ENCODE measurements at regions not wholly inside any gene's neighbourhood (a gene's known extent, or its start where the extent isn't known, plus 50 kb on each side); places are given as distances from the start of the nearest gene placed in this dataset.

GRCh38 chr18:78563110-78563509 is 416.5 kb upstream of the SALL3 start:
- Histone ChIP-seq H3K9me3 (replicated peaks in 1 of 2; ENCODE audit: control insufficient read depth in 1 of 2, insufficient read depth in 1 of 2, low read length in 2 of 2) (peaks cover 8 to 15% of the 10 kb centered on the region in 2 donors), H4K20me1 (ENCODE audit: insufficient read depth, low read length) (no peaks in the 10 kb centered on the region), H3K36me3 (replicated peaks in 1 of 2; ENCODE audit: control insufficient read depth in 1 of 2, insufficient read depth in 2 of 2, low read length in 2 of 2) (no peaks in the 10 kb centered on the region), H3K4me3 (replicated peaks in 1 of 3; ENCODE audit: low read depth in 2 of 3, low read length in 3 of 3) (no peak overlapping the region), H3K9ac (ENCODE audit: insufficient read depth, low read length, poor library complexity, severe bottlenecking) (no peak overlapping the region), H3K79me2 (ENCODE audit: insufficient read depth, low read length) (no peaks in the 10 kb centered on the region), H3K4me2 (replicated peaks; ENCODE audit: extremely low read depth, low read length, poor library complexity, severe bottlenecking) (no peak overlapping the region), H3K27ac (ENCODE audit: low read depth in 1 of 2, low read length in 2 of 2) (no peak overlapping the region), H3K4me1 (ENCODE audit: control insufficient read depth in 1 of 2, insufficient read depth in 2 of 2, low read length in 2 of 2) (no peaks in the 10 kb centered on the region), H2AFZ (ENCODE audit: insufficient read depth, low read depth, low read length, poor library complexity, severe bottlenecking) (no peak overlapping the region), H3K27me3 (ENCODE audit: control insufficient read depth in 2 of 2, insufficient read depth in 2 of 2, low read length in 2 of 2) (no peaks in the 10 kb centered on the region)
- no peaks in the 10 kb centered on the region for H3K36me3 Mint-ChIP-seq
- WGBS (ENCODE audit: insufficient coverage), result 98% methylated on average over 10 of the region's 15 CpGs
- H3K9me3 Mint-ChIP-seq, result peaks cover 11 to 31% (median 15%) of the 10 kb centered on the region in 7 donors
- DNase-seq, result no peak
- no peaks in the 10 kb centered on the region for H3K4me1 Mint-ChIP-seq
- no peak overlapping the region for H3K27ac Mint-ChIP-seq
- H3K27me3 Mint-ChIP-seq (ENCODE audit: low read depth in 3 of 3), result peaks cover 0 to 2% (median 1%) of the 10 kb centered on the region in 3 donors
- intact Hi-C loops (cut with micrococcal nuclease), result no loop called here
- TF ChIP-seq CTCF (IDR thresholded peaks at IDR 0.05), result no peak
- H3K4me3 Mint-ChIP-seq, result no peak overlapping the region

GRCh38 chr18:78564030-78564429 is 415.6 kb upstream of the SALL3 start:
- WGBS (ENCODE audit: insufficient coverage), result 91% methylated on average over 5 of the region's 7 CpGs
- DNase-seq, result no peak
- H3K79me2 ChIP-seq (ENCODE audit: insufficient read depth, low read length), result no peaks in the 10 kb centered on the region
- no peaks in the 10 kb centered on the region for H3K27me3 ChIP-seq (ENCODE audit: control insufficient read depth in 2 of 2, insufficient read depth in 2 of 2, low read length in 2 of 2)
- no peak overlapping the region for H3K4me2 ChIP-seq (replicated peaks; ENCODE audit: extremely low read depth, low read length, poor library complexity, severe bottlenecking)
- H3K9ac ChIP-seq (ENCODE audit: insufficient read depth, low read length, poor library complexity, severe bottlenecking), result no peak overlapping the region
- H2AFZ ChIP-seq (ENCODE audit: insufficient read depth, low read depth, low read length, poor library complexity, severe bottlenecking), result no peak overlapping the region
- peaks cover 10 to 12% of the 10 kb centered on the region in 2 donors for H3K9me3 ChIP-seq (replicated peaks in 1 of 2; ENCODE audit: control insufficient read depth in 1 of 2, insufficient read depth in 1 of 2, low read length in 2 of 2)
- H3K4me3 Mint-ChIP-seq, result no peak overlapping the region
- no peak for TF ChIP-seq CTCF (IDR thresholded peaks at IDR 0.05)
- no peaks in the 10 kb centered on the region for H3K4me1 Mint-ChIP-seq
- intact Hi-C loops (cut with micrococcal nuclease), result no loop called here
- H3K4me3 ChIP-seq (replicated peaks in 1 of 3; ENCODE audit: low read depth in 2 of 3, low read length in 3 of 3), result no peak overlapping the region
- H3K27me3 Mint-ChIP-seq (ENCODE audit: low read depth in 3 of 3), result peaks cover 0 to 2% (median 1%) of the 10 kb centered on the region in 3 donors
- H3K9me3 Mint-ChIP-seq, result peaks cover 13 to 23% (median 16%) of the 10 kb centered on the region in 7 donors
- H3K27ac Mint-ChIP-seq, result no peak overlapping the region
- H3K4me1 ChIP-seq (ENCODE audit: control insufficient read depth in 1 of 2, insufficient read depth in 2 of 2, low read length in 2 of 2), result no peaks in the 10 kb centered on the region
- H3K36me3 ChIP-seq (replicated peaks in 1 of 2; ENCODE audit: control insufficient read depth in 1 of 2, insufficient read depth in 2 of 2, low read length in 2 of 2), result no peaks in the 10 kb centered on the region
- H3K27ac ChIP-seq (ENCODE audit: low read depth in 1 of 2, low read length in 2 of 2), result no peak overlapping the region
- H4K20me1 ChIP-seq (ENCODE audit: insufficient read depth, low read length), result no peaks in the 10 kb centered on the region
- no peaks in the 10 kb centered on the region for H3K36me3 Mint-ChIP-seq
